ENCODE measurements at regions not wholly inside any gene's neighbourhood (a gene's known extent, or its start where the extent isn't known, plus 50 kb on each side); places are given as distances from the start of the nearest gene placed in this dataset. TPM values are rescaled to one million over a fixed set of nuclear protein-coding genes. Genes with fewer than 3 reads are reported as not detected.
"Not testable (repeated sequence)": the region's sequence is repeated elsewhere in the genome, so short reads cannot be mapped to it uniquely, and the experiment has no call there.

DNA sequence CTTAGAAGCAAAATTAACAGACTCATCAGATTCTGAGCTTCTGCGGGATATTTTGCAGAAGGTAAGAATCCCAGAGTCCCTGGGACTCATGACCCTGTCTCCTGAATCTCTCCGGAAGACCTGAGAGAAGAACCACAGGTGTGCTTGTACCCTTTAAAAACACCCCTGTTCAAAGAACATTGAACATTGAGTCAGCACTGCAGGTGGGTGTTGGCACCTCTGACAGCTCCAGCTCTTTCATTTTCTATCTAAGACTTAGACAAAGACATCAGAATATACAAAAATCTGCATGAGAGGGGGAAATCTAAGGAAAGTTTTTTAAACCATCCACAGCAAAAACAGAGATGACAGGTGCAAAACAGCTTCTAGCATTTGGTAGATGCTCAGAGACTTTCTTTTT lies 50.1 kb upstream of the ROPN1B start:
- H3K27ac ChIP-seq (ENCODE audit: low read depth); H3K36me3 ChIP-seq (ENCODE audit: insufficient read depth); DNase-seq (ENCODE audit: extremely low spot score); H3K4me3 ChIP-seq (ENCODE audit: low read depth, low read length); H3K4me1 ChIP-seq (ENCODE audit: insufficient read depth): not testable (repeated sequence)
- WGBS = 95% methylated on average over 2 of the region's 2 CpGs

Small RNAs in the stretch of these regions (small RNA-seq; reads per million reads assigned to genes)
- gene AC092902.1 = not detected
- gene AF186996.2 = not detected
- not detected for gene AF186996.3
- gene MIR548I1 = not detected
- not detected for gene SNRPCP11
